GM12891 (cell line): ENCODE measurements at regions not wholly inside any gene's neighbourhood (a gene's known extent, or its start where the extent isn't known, plus 50 kb on each side); places are given as distances from the start of the nearest gene placed in this dataset.
"Not testable (repeated sequence)": the region's sequence is repeated elsewhere in the genome, so short reads cannot be mapped to it uniquely, and the experiment has no call there.

Source experiments
- PAX5 ChIP-seq: IDR thresholded peaks from 2 replicates; pipeline ENCODE4 v1.6.1; 2011; ENCODE audit warnings: low read length, moderate library complexity, mild to moderate bottlenecking; ENCODE audit not compliant: insufficient read depth, severe bottlenecking
- POLR2A ChIP-seq: IDR thresholded peaks from 2 replicates; pipeline ENCODE4 v1.6.1; 2011; ENCODE audit warnings: low read depth, low read length, control low read depth
- POLR2AphosphoS5 ChIP-seq: IDR thresholded peaks from 2 replicates; pipeline ENCODE4 v1.6.1; 2011; ENCODE audit warnings: low read depth, low read length, control low read depth
- POU2F2 ChIP-seq: IDR thresholded peaks from 2 replicates; pipeline ENCODE4 v1.6.1; 2011; ENCODE audit warnings: low read depth, mild to moderate bottlenecking, control low read depth, low read length, moderate library complexity
- SPI1 ChIP-seq: IDR thresholded peaks from 2 replicates; pipeline ENCODE4 v1.6.1; 2011; ENCODE audit warnings: low read depth, low read length, control low read depth
- TAF1 ChIP-seq: IDR thresholded peaks from 2 replicates; pipeline ENCODE4 v1.6.1; 2011; ENCODE audit warnings: low read depth, low read length, control low read depth

GRCh38 chr1:120950633-120951032 lies 61.1 kb downstream of the PPIAL4A start:
- TF ChIP-seq POLR2AphosphoS5, POLR2A, POU2F2, TAF1, SPI1, PAX5: not testable (repeated sequence)
